ENCODE measurements at regions not wholly inside any gene's neighbourhood (a gene's known extent, or its start where the extent isn't known, plus 50 kb on each side); places are given as distances from the start of the nearest gene placed in this dataset.

DNA sequence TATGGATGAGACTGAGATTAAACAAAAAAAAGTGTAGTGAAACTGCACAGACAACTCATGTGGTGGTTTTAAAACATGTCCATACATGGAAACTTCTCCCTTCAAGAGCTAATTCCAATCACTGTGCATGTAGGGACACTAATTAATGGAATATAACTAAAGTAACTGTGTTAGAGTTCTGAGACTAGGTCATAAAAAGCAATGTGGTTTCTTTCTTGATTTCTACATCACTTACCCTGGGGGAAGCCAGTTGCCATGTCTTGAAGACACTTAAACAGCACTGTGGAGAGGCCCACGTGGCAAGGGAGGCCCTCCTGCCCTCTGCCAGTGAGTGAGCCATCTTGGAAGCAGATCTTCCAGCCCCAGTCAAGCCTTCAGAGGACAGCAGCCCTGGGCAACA lies 118.2 kb upstream of the DST start (continued):
- TF ChIP-seq ARID5B (CRISPR knock-in tag; IDR thresholded peaks at IDR 0.05) (no peak), IRX3 (CRISPR knock-in tag; IDR thresholded peaks at IDR 0.05; ENCODE audit: borderline replicate concordance, low read depth) (no peak)
- TF ChIP-seq, protein P1, sequence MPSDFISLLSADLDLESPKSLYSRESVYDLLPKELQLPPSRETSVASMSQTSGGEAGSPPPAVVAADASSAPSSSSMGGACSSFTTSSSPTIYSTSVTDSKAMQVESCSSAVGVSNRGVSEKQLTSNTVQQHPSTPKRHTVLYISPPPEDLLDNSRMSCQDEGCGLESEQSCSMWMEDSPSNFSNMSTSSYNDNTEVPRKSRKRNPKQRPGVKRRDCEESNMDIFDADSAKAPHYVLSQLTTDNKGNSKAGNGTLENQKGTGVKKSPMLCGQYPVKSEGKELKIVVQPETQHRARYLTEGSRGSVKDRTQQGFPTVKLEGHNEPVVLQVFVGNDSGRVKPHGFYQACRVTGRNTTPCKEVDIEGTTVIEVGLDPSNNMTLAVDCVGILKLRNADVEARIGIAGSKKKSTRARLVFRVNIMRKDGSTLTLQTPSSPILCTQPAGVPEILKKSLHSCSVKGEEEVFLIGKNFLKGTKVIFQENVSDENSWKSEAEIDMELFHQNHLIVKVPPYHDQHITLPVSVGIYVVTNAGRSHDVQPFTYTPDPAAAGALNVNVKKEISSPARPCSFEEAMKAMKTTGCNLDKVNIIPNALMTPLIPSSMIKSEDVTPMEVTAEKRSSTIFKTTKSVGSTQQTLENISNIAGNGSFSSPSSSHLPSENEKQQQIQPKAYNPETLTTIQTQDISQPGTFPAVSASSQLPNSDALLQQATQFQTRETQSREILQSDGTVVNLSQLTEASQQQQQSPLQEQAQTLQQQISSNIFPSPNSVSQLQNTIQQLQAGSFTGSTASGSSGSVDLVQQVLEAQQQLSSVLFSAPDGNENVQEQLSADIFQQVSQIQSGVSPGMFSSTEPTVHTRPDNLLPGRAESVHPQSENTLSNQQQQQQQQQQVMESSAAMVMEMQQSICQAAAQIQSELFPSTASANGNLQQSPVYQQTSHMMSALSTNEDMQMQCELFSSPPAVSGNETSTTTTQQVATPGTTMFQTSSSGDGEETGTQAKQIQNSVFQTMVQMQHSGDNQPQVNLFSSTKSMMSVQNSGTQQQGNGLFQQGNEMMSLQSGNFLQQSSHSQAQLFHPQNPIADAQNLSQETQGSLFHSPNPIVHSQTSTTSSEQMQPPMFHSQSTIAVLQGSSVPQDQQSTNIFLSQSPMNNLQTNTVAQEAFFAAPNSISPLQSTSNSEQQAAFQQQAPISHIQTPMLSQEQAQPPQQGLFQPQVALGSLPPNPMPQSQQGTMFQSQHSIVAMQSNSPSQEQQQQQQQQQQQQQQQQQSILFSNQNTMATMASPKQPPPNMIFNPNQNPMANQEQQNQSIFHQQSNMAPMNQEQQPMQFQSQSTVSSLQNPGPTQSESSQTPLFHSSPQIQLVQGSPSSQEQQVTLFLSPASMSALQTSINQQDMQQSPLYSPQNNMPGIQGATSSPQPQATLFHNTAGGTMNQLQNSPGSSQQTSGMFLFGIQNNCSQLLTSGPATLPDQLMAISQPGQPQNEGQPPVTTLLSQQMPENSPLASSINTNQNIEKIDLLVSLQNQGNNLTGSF (CRISPR knock-in tag; IDR thresholded peaks at IDR 0.05): no peak

- Histone ChIP-seq H3K9me3 (ENCODE audit: low read length) (no peaks in the 10 kb centered on the region), H3K27ac (ENCODE audit: extremely low read length, insufficient read depth, low read length) (no peak overlapping the region), H3K4me1 (ENCODE audit: insufficient read depth, low read length) (peaks cover 9% of the 10 kb centered on the region), H3K4me3 (replicated peaks in 1 of 3; ENCODE audit: insufficient read depth in 1 of 3, low read depth in 2 of 3, low read length in 3 of 3) (no peak overlapping the region), H2AFZ (ENCODE audit: low read length) (no peak overlapping the region), H3K36me3 (replicated peaks in 1 of 2; ENCODE audit: control insufficient read depth in 1 of 2, insufficient read depth in 2 of 2, low read length in 2 of 2) (no peaks in the 10 kb centered on the region), H3K27me3 (ENCODE audit: control insufficient read depth in 1 of 2, insufficient read depth in 2 of 2, low read length in 2 of 2) (no peaks in the 10 kb centered on the region), H3K9ac (ENCODE audit: insufficient read depth, low read depth, low read length) (no peak overlapping the region), H3K79me2 (ENCODE audit: insufficient read depth, low read length) (no peaks in the 10 kb centered on the region), H4K20me1 (ENCODE audit: insufficient read depth, low read length) (no peaks in the 10 kb centered on the region), H3K4me2 (ENCODE audit: low read depth, low read length) (no peak overlapping the region)
- no peak for ATAC-seq
- ChIA-PET CTCF (ENCODE audit: low intra/inter-chr PET ratio, low total read pairs) (interaction anchor here (1.5 kb wide), 1 partner anchor 122 kb away, joined by 3 read pairs; no protein-coding TSS in a partner anchor), POLR2A (no interaction called here)
- intact Hi-C loops (cut with micrococcal nuclease; ENCODE audit: unreplicated experiment): loop anchor here (5.0 kb wide), 1 partner anchor 93 kb away; no protein-coding TSS in a partner anchor
- DNase-seq (ENCODE audit: low spot score): no peak
- WGBS (ENCODE audit: low lambda C conversion rate): 85% methylated on average over 2 of the region's 2 CpGs
- in situ Hi-C loops (cut with HindIII; ENCODE audit: extremely low pct_ligation_motif_present, low pct_unique_long_range_greater_than_20kb): no loop called here
- FAIRE-seq: no peak
- no TSS peak for BruUV-seq (replicated peaks)
- TF ChIP-seq TGIF2 (CRISPR knock-in tag; IDR thresholded peaks at IDR 0.05): no peak
- TF ChIP-seq, protein P2, sequence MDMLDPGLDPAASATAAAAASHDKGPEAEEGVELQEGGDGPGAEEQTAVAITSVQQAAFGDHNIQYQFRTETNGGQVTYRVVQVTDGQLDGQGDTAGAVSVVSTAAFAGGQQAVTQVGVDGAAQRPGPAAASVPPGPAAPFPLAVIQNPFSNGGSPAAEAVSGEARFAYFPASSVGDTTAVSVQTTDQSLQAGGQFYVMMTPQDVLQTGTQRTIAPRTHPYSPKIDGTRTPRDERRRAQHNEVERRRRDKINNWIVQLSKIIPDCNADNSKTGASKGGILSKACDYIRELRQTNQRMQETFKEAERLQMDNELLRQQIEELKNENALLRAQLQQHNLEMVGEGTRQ (IDR thresholded peaks at IDR 0.05; ENCODE audit: low read depth, low read length): no peak
- TF ChIP-seq, protein P2 (CRISPR knock-in tag; IDR thresholded peaks at IDR 0.05; ENCODE audit: borderline replicate concordance): no peak
- TF ChIP-seq, protein P3, sequence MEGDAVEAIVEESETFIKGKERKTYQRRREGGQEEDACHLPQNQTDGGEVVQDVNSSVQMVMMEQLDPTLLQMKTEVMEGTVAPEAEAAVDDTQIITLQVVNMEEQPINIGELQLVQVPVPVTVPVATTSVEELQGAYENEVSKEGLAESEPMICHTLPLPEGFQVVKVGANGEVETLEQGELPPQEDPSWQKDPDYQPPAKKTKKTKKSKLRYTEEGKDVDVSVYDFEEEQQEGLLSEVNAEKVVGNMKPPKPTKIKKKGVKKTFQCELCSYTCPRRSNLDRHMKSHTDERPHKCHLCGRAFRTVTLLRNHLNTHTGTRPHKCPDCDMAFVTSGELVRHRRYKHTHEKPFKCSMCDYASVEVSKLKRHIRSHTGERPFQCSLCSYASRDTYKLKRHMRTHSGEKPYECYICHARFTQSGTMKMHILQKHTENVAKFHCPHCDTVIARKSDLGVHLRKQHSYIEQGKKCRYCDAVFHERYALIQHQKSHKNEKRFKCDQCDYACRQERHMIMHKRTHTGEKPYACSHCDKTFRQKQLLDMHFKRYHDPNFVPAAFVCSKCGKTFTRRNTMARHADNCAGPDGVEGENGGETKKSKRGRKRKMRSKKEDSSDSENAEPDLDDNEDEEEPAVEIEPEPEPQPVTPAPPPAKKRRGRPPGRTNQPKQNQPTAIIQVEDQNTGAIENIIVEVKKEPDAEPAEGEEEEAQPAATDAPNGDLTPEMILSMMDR (CRISPR knock-in tag; IDR thresholded peaks at IDR 0.05): no peak
Observed at GRCh38 chr6:56759521-56759920, 116.8 kb upstream of the DST start.

Data from HepG2 (cell line).